Epidermal melanocyte (primary cell): ENCODE measurements at regions not wholly inside any gene's neighbourhood (a gene's known extent, or its start where the extent isn't known, plus 50 kb on each side); places are given as distances from the start of the nearest gene placed in this dataset.

Source experiments
- DNase-seq: peaks from one replicate; pipeline ENCODE4 v3.0.0; 2011; ENCODE audit warnings: low spot score; ENCODE audit not compliant: insufficient read length

- DNase-seq = no peak
Measured at GRCh38 chr3:140816372-140817195, 125.1 kb upstream of the SLC25A36 start.

- DNase-seq = no peak
Measured at GRCh38 chr3:140821493-140821892, 120.1 kb upstream of the SLC25A36 start.

GRCh38 chr3:140822401-140823047 lies 119.1 kb upstream of the SLC25A36 start:
- no peak for DNase-seq

- DNase-seq = no peak
Measured at GRCh38 chr3:140823106-140823505, 118.5 kb upstream of the SLC25A36 start.

- DNase-seq = no peak
Measured at GRCh38 chr3:140827894-140828293, 113.7 kb upstream of the SLC25A36 start.

- no peak for DNase-seq
Measured at GRCh38 chr3:140828585-140828984, 113.1 kb upstream of the SLC25A36 start.

GRCh38 chr3:140829796-140830195 lies 111.8 kb upstream of the SLC25A36 start:
- DNase-seq = no peak

- DNase-seq = no peak
Measured at GRCh38 chr3:140830391-140830790, 111.2 kb upstream of the SLC25A36 start.

- DNase-seq = no peak
Measured at GRCh38 chr3:140832883-140833282, 108.8 kb upstream of the SLC25A36 start.

- DNase-seq = no peak
Measured at GRCh38 chr3:140834266-140835037, 107.2 kb upstream of the SLC25A36 start.

GRCh38 chr3:140842984-140843649 lies 98.5 kb upstream of the SLC25A36 start:
- no peak for DNase-seq

GRCh38 chr3:140843656-140844055 lies 98.0 kb upstream of the SLC25A36 start:
- DNase-seq = no peak

GRCh38 chr3:140844072-140844471 lies 97.6 kb upstream of the SLC25A36 start:
- DNase-seq = no peak

- no peak for DNase-seq
Measured at GRCh38 chr3:140845882-140846281, 95.8 kb upstream of the SLC25A36 start.

GRCh38 chr3:140848666-140849065 lies 93.0 kb upstream of the SLC25A36 start:
- DNase-seq = no peak

- DNase-seq = no peak
Measured at GRCh38 chr3:140850210-140850955, 91.3 kb upstream of the SLC25A36 start.

GRCh38 chr3:140854961-140855360 lies 86.7 kb upstream of the SLC25A36 start:
- no peak for DNase-seq

GRCh38 chr3:140856905-140857304 lies 84.7 kb upstream of the SLC25A36 start:
- no peak for DNase-seq

- DNase-seq = no peak
Measured at GRCh38 chr3:140857993-140858392, 83.6 kb upstream of the SLC25A36 start.

GRCh38 chr3:140859592-140860336 lies 81.9 kb upstream of the SLC25A36 start:
- DNase-seq = no peak
